NCI-H2227 treated with DMSO at 0.1 percent for 48 hours (cell line): ENCODE measurements at regions not wholly inside any gene's neighbourhood (a gene's known extent, or its start where the extent isn't known, plus 50 kb on each side); places are given as distances from the start of the nearest gene placed in this dataset.
A peak's percentile ranks its signal among the peaks of the same experiment; 100 is the strongest.

Experiments used
- DNase-seq: peaks from one replicate; lab custom pipeline; 2025; lab: John Stamatoyannopoulos, UW

GRCh38 chr6:71481011-71481410, 192.4 kb downstream of the OGFRL1 start:
- DNase-seq, result no peak

- no peak for DNase-seq
These were observed 193.2 kb downstream of the OGFRL1 start for GRCh38 chr6:71481801-71482200.

DNA sequence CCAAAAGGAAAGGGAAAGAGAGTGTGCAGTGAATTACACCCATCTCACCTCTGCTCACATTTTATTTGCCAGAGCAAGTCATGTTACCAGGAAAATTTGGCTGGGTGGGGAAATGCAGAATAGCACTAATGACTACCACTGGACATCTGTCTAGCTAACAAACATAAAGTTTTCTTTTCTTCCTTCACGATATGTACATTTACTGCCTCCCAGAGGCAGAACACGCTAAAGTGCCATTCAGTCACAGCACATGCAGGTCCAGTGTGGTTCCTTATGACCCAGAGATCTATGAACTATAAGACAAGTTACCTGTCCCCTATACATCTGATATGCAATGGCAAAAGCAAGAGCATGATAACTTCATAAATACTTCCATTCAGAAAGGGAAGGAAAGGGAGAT, 194.1 kb downstream of the OGFRL1 start:
- DNase-seq, result no peak

GRCh38 chr6:71486461-71486860, 197.8 kb downstream of the OGFRL1 start:
- no peak for DNase-seq

GRCh38 chr6:71488186-71488585, 199.6 kb downstream of the OGFRL1 start:
- no peak for DNase-seq

DNA sequence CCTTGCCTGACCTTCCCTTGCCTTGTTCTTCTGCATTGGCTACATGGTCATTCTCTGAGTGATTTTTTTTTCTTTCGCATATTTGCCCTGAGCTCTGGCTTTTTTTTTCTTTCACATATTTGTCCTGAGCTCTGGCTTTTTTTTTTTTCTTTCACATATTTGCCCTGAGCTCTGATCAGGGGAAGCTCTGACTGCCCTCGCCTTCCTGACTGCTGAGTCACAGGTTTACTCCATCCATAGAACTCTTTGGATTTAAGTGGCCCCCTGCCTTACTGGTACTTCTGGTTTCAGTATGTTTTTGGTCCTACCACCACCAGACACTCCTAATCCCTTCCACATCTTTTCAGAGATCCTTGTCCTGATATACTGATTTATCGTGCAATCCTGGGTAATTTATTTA, 201.1 kb downstream of the OGFRL1 start:
- no peak for DNase-seq

DNA sequence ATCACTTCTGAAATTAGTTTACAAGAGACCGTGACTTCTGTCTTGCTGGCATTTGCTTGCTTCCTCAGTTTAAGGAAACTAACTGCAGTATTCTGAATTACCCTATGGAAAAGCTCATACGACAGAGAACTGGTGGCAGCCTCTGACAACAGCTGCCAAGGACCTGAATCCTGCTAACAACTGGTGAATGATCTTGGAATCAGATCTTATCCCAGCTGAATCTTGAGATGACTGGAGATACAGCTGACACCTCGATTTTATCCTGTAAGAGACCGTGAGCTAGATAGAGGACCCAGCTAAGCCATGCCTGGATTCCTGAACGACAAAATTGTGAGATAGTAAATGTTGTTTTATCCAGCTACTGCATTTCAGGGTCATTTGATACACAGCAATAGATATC, 202.3 kb downstream of the OGFRL1 start:
- no peak for DNase-seq

DNA sequence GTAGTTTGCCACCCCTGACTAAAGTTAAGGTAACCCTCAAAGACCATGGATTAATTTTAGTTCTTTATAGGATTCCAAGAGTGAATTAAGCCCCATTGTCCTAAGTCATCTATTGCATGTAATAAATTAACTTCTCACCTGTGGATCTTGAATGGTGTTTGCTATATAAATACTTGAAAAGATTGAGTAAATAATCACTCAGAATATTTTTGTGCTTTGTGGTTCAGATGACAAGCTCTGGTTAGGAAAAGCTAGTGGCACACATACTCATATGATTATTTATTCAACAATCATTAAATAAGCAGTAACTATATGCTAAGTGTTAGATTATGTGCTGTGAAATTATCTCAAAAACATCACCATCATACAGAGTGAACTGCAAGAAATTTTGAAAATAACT, 203.2 kb downstream of the OGFRL1 start:
- no peak for DNase-seq

DNA sequence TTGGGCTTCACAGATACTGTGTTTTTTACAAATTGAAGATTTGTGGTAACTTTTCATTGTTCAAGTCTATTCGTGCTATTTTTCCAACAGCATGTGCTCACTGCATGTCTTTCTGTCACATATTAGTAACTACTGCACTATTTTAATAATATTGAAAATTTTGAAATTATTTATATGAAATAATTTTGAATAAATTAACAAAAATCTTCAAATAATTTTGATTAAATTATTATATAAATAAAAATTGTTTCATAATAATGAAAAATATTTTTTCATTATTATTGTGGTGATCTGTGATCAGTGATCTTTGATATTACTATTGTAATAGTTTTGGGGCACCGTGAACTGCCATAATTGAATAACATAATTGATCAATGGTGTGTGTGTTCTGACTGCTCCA, 204.1 kb downstream of the OGFRL1 start:
- no peak for DNase-seq

- DNase-seq, result no peak
These were observed 207.6 kb downstream of the OGFRL1 start for GRCh38 chr6:71496018-71496721.

DNA sequence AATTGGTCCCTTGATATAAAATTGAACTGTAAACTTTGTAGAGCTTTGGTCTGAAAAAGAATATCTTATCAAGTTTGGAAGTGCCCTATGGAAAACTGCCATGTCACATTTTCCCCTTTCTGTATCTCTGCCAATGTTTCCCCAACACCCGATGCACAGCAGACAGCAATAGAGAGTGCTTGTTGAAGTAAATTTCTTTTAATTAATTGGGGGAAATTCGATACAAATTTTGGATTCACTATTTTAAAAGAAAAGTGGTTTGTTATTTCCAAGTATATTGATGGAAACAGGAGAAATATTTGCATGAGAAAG, 208.1 kb downstream of the OGFRL1 start:
- no peak for DNase-seq

- DNase-seq, result no peak
These were observed 210.0 kb downstream of the OGFRL1 start for GRCh38 chr6:71498638-71499037.

DNA sequence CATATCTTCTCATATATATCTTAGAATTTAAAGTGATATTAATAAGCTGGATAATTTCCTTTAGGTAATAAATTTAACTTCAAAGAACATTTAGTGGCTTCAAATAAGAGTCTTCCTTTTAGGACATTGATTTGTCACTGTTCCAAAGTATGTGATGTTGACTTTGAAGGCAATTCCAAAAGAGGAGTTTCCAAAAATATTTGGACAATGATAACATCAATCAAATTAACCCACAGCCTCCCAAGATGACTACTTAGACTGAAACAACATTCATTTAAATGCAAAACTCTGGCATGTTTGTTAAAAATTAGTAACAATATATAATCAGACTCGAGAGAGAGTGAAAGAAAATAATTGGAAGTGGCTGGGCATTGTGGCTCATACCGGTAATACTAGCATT, 211.1 kb downstream of the OGFRL1 start:
- no peak for DNase-seq

GRCh38 chr6:71502168-71502567, 213.6 kb downstream of the OGFRL1 start:
- DNase-seq, result no peak

GRCh38 chr6:71502956-71503355, 214.3 kb downstream of the OGFRL1 start:
- no peak for DNase-seq

DNA sequence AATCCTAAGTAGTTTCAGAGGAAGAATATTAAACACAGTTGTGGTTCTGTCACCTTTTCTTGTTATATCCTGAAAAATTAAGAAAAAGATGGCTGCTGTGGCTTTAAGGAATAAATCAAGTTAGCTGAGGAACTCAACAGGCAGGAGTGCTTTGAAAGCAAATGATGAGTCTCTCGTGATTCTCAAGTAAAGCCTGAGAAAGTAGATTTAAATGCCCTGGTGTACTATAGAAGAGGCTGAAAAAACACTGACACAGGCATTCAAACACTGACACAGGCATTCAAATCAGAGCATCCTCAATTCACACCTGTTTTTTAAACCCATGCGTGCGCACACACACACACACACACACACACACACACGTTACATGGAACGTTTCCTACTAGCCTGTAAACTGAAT, 218.6 kb downstream of the OGFRL1 start:
- no peak for DNase-seq

- no peak for DNase-seq
These were observed 220.8 kb downstream of the OGFRL1 start for GRCh38 chr6:71509191-71510005.

- DNase-seq, result peak; percentile 26
These were observed 221.6 kb downstream of the OGFRL1 start for GRCh38 chr6:71510057-71510713.

GRCh38 chr6:71510856-71511255, 222.2 kb downstream of the OGFRL1 start:
- DNase-seq, result no peak

DNA sequence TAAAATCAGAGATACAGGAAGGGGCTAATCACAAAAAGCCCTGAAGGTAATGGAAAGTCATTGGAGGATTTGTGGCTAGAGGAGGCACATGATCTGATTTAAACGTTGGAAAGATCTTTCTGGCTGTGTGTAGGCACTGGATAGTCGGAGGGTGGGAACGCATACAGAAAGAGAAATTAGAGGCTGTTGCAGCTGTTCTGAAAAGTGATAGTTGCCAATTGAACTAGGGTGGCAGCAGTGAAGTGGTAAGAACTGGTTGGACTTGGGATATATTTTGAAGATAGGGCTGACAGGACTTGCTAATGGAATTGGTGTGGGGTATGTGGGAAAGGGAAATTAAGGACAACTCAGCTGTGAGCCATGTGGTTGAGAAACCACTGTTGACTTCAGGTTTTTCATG, 223.6 kb downstream of the OGFRL1 start:
- DNase-seq, result no peak

DNA sequence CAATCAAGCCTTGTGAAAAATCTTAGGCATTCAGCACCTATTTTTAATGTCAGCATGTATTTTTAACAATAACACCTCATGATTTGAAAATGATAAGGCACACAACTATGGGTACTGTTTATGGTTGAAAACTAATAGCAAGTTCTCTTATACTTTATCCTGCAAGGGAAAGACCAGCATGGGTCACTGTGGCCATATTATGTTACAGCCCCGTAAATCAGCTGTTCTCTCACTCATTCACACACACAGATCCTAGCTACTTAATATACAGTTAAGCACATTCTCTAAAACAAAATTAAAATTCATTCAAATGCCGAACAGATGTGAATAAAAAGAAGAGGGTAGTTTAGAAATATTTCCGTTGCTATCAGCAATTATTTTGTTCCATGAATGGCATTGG, 224.4 kb downstream of the OGFRL1 start:
- DNase-seq, result no peak

- no peak for DNase-seq
These were observed 234.9 kb downstream of the OGFRL1 start for GRCh38 chr6:71523548-71523947.

DNA sequence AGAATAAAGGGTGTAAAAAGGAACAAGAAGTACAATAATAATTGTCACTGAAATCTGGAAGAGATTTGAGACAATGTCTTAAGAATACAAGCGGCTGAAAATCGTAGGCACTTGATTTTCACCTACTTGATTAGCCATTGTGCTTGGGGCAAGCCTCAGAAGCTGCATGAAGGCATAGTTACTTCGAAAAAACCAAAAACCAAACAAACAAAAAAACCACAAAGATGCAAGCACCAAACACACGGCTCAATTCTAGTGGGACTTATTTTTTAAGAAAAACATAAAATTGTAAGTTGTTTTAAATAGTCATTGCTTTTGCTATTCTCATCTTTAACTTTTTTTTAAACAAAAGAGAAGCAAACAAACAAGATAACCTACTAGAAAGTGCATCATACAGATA, 235.6 kb downstream of the OGFRL1 start:
- DNase-seq, result no peak
